ENCODE measurements at regions not wholly inside any gene's neighbourhood (a gene's known extent, or its start where the extent isn't known, plus 50 kb on each side); places are given as distances from the start of the nearest gene placed in this dataset.

DNA sequence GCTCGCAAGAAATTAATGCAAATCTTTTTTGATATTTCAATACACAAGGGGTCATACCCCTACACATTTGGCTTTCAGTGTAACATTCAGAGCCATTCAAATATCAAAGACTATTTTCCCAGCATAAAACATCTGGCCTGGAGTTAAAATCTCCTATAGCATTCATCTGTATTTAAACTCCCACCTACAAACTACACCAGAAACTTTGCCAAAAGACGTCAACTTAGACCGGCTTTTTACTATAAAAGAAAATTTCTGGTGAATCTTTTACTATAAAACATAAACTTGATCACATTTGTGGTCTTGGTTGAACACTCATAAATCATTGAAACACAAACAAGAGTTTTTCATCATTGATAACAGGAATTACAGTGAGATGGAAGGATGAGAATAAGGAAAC, 473.3 kb upstream of the DCN start:
- no peak for TF ChIP-seq CTCF (IDR thresholded peaks at IDR 0.05)
- TF ChIP-seq EZH2 (IDR thresholded peaks at IDR 0.05; ENCODE audit: borderline replicate concordance, insufficient read depth, low read depth, low read length, poor library complexity, severe bottlenecking): no peak
